Parathyroid adenoma (tissue), 2 donors: ENCODE measurements at regions not wholly inside any gene's neighbourhood (a gene's known extent, or its start where the extent isn't known, plus 50 kb on each side); places are given as distances from the start of the nearest gene placed in this dataset.

ENCODE experiments used
- H2AFZ ChIP-seq: fragments of 300-600 bp; sonication (generic); one replicate; pipeline ENCODE4 v1.7.0; 2017; ENCODE audit warnings: antibody characterized with exemption, mild to moderate bottlenecking
- H3K27ac ChIP-seq: fragments of 300-600 bp; sonication (generic); one replicate; pipeline ENCODE4 v1.7.0; 2017
- H3K27me3 ChIP-seq: fragments of 300-600 bp; sonication (generic); one replicate; pipeline ENCODE4 v1.7.0; 2017; ENCODE audit warnings: low read length; ENCODE audit not compliant: control insufficient read depth, insufficient read depth
- H3K36me3 ChIP-seq: fragments of 300-600 bp; sonication (generic); one replicate; pipeline ENCODE4 v1.7.0; 2017; ENCODE audit warnings: low read length; ENCODE audit not compliant: control insufficient read depth, insufficient read depth
- H3K4me1 ChIP-seq: fragments of 300-600 bp; sonication (generic); one replicate; pipeline ENCODE4 v1.7.0; 2017; ENCODE audit warnings: control low read depth
- H3K4me2 ChIP-seq: fragments of 300-600 bp; sonication (generic); one replicate; pipeline ENCODE4 v1.7.0; 2017; ENCODE audit warnings: low read length
- H3K4me3 ChIP-seq: fragments of 300-600 bp; sonication (generic); one replicate; pipeline ENCODE4 v1.7.0; 2017; ENCODE audit warnings: low read depth, low read length
- H3K79me2 ChIP-seq: fragments of 300-600 bp; sonication (generic); one replicate; pipeline ENCODE4 v1.7.0; 2017; ENCODE audit warnings: control low read depth
- H3K9ac ChIP-seq: fragments of 300-600 bp; sonication (generic); one replicate; pipeline ENCODE4 v1.7.0; 2017; ENCODE audit warnings: mild to moderate bottlenecking
- H3K9me3 ChIP-seq: fragments of 300-600 bp; sonication (generic); one replicate; pipeline ENCODE4 v1.7.0; 2017; ENCODE audit warnings: low read length; ENCODE audit not compliant: control insufficient read depth
- TF ChIP-seq, protein P1 (sequence below): fragments of 300-600 bp; sonication (generic); IDR thresholded peaks from one replicate; pipeline ENCODE4 v1.7.0; 2017; ENCODE audit warnings: antibody characterized with exemption, mild to moderate bottlenecking
- donor health status: primary hyperparathyroidism.

DNA sequence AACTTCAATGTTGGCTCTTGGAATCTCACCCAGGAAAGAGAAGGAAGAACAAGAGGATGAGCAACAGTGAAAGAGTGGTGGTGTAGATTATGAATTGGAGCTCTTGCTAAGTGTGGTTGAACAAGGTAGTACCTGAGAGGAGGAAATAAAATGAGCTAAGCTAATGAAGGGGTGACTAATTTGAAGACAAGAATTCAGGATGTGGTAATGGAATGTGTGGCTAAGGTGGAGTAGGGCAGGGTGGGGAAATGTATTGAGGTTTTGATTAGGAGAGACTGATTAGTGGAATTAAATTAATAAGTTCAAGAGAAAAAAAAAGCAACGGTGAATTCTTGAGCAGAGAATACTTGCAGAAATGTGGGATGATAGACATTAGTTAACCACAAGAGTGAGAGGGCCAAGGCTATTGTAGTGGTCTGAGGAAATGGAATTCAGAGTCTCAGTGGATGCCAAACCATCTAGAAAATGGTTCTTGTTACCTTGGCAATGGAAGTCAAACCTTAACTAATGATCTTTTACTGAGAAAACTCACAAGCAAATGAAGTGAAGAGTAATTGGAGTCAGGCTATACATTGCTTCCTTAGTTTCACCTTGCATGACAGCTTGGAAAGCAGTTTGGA is 648.3 kb upstream of the ZNF608 start:
- Histone ChIP-seq H3K9ac (no peak overlapping the region), H3K4me3 (no peak overlapping the region), H3K79me2 (no peaks in the 10 kb centered on the region), H2AFZ (no peak overlapping the region), H3K9me3 (no peaks in the 10 kb centered on the region), H3K4me1 (no peaks in the 10 kb centered on the region), H3K27ac (no peak overlapping the region), H3K27me3 (no peaks in the 10 kb centered on the region), H3K36me3 (no peaks in the 10 kb centered on the region), H3K4me2 (no peak overlapping the region)
- TF ChIP-seq, protein P1, sequence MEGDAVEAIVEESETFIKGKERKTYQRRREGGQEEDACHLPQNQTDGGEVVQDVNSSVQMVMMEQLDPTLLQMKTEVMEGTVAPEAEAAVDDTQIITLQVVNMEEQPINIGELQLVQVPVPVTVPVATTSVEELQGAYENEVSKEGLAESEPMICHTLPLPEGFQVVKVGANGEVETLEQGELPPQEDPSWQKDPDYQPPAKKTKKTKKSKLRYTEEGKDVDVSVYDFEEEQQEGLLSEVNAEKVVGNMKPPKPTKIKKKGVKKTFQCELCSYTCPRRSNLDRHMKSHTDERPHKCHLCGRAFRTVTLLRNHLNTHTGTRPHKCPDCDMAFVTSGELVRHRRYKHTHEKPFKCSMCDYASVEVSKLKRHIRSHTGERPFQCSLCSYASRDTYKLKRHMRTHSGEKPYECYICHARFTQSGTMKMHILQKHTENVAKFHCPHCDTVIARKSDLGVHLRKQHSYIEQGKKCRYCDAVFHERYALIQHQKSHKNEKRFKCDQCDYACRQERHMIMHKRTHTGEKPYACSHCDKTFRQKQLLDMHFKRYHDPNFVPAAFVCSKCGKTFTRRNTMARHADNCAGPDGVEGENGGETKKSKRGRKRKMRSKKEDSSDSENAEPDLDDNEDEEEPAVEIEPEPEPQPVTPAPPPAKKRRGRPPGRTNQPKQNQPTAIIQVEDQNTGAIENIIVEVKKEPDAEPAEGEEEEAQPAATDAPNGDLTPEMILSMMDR: no peak

DNA sequence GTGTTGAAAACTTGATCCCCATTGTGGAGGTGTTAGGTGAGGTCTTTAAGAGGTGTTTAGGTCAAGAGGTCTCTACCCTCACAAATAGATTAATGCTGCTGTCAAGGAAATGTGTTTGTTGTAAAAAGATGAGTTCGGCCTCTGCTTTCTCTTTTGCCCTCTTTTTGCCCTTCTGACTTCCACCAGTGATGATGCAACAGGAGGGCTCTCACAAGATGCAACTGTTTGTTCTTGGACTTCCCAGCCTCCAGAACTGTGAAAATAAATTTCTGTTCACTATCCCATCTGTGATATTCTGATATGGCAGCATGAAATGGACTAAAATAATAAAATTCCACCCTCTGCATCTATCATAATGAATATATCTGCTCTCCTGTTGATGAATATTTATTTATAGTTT is 650.0 kb upstream of the ZNF608 start:
- H2AFZ ChIP-seq: no peak overlapping the region
- no peak overlapping the region for H3K4me2 ChIP-seq
- H3K9ac ChIP-seq: no peak overlapping the region
- H3K27ac ChIP-seq: no peak overlapping the region
- H3K9me3 ChIP-seq: no peaks in the 10 kb centered on the region
- H3K36me3 ChIP-seq: no peaks in the 10 kb centered on the region
- no peaks in the 10 kb centered on the region for H3K4me1 ChIP-seq
- H3K27me3 ChIP-seq: no peaks in the 10 kb centered on the region
- TF ChIP-seq, protein P1: no peak
- H3K79me2 ChIP-seq: no peaks in the 10 kb centered on the region
- H3K4me3 ChIP-seq: no peak overlapping the region

DNA sequence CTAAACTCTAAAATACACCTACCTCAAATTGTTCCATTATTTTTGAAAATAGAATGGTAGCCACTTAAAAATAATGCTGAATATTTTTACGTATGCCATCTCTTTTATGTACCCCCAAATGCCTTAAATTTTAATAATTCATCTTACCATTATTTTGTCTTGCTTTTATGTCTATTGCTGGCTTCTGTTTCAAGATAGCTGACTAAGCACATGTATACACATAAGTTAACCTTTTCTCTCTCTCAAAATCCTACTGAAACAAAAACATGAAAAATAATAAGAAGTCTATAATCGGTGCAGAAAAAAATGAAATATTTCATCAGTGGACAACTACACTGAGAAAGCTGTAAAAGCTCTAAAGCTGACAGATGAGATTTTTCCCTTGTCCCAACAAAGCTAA is 652.0 kb upstream of the ZNF608 start:
- TF ChIP-seq, protein P1: no peak
- H3K79me2 ChIP-seq: no peaks in the 10 kb centered on the region
- H3K9me3 ChIP-seq: no peaks in the 10 kb centered on the region
- H3K27me3 ChIP-seq: no peaks in the 10 kb centered on the region
- no peak overlapping the region for H2AFZ ChIP-seq
- H3K9ac ChIP-seq: no peak overlapping the region
- no peak overlapping the region for H3K4me3 ChIP-seq
- no peak overlapping the region for H3K27ac ChIP-seq
- H3K36me3 ChIP-seq: no peaks in the 10 kb centered on the region
- no peak overlapping the region for H3K4me2 ChIP-seq
- no peaks in the 10 kb centered on the region for H3K4me1 ChIP-seq

DNA sequence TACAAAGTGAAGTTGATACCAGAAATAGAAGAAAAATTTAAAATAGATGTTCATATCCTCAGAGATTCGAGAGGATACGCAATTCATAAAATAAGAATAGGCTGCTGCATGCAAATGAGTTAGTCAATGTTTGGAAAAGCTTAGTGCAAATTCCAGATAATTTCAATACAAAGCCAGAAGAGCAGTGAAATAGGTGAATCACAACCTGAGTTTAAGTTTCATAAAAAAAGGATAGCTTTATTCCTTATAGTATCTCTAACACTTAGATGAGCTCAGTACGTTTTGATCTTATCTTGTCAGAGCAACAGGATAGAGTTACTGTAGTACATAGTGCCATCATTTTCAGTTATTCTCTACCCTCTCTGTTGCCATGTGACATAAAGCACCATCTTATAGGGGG is 653.4 kb upstream of the ZNF608 start:
- Histone ChIP-seq H3K79me2 (no peaks in the 10 kb centered on the region), H3K27me3 (no peaks in the 10 kb centered on the region), H3K36me3 (no peaks in the 10 kb centered on the region), H3K9me3 (no peaks in the 10 kb centered on the region), H3K9ac (no peak overlapping the region), H2AFZ (no peak overlapping the region), H3K4me1 (no peaks in the 10 kb centered on the region), H3K27ac (no peak overlapping the region), H3K4me3 (no peak overlapping the region), H3K4me2 (no peak overlapping the region)
- TF ChIP-seq, protein P1: no peak
